Hepatocyte (in vitro differentiated cells): ENCODE measurements at regions not wholly inside any gene's neighbourhood (a gene's known extent, or its start where the extent isn't known, plus 50 kb on each side); places are given as distances from the start of the nearest gene placed in this dataset.

ENCODE experiments used
- CTCF ChIP-seq: fragments of 200-600 bp; sonication (generic); IDR thresholded peaks from 2 replicates; pipeline ENCODE4 v1.5.1; 2016; ENCODE audit warnings: antibody characterized with exemption, mild to moderate bottlenecking; ENCODE audit not compliant: poor library complexity
- EZH2 ChIP-seq: fragments of 200-600 bp; sonication (generic); IDR thresholded peaks from 2 replicates; pipeline ENCODE4 v1.6.1; 2016; ENCODE audit warnings: antibody characterized with exemption, mild to moderate bottlenecking, borderline replicate concordance

- no peak for TF ChIP-seq CTCF
- no peak for TF ChIP-seq EZH2
Measured at GRCh38 chr1:214739621-214740238, 136.7 kb downstream of the CENPF start.
